H1 (cell line): ENCODE measurements at regions not wholly inside any gene's neighbourhood (a gene's known extent, or its start where the extent isn't known, plus 50 kb on each side); places are given as distances from the start of the nearest gene placed in this dataset.

Source experiments
- CTCF ChIA-PET: fragments of 300-600 bp; sonication (Branson Sonifier 250); formaldehyde crosslinking; loops from one replicate; lab custom pipeline; 2021; ENCODE audit not compliant: partially characterized antibody; lab: Charles Lee
- POLR2A ChIA-PET: fragments of 300-600 bp; sonication (Branson Sonifier 250); formaldehyde crosslinking; loops from one replicate; lab custom pipeline; 2021; ENCODE audit warnings: inconsistent platforms; ENCODE audit not compliant: partially characterized antibody; lab: Charles Lee
- DNase-seq, 2 experiments: peaks; one replicate each; pipeline versions ENCODE4 v3.0.0 to v3.0.0-alpha.2; 2010 to 2022; ENCODE audit warnings: low spot score in 2 of 2, low read depth in 1 of 2, mixed read lengths in 1 of 2
- FAIRE-seq: peaks from 2 replicates; lab custom pipeline; 2011; peaks lifted over from hg19 to GRCh38; lab: Jason Lieb, UNC
- H2AFZ ChIP-seq: 2 replicates; pipeline ENCODE4 v1.8.1; 2012; ENCODE audit warnings: low read length, inconsistent platforms
- H2AK5ac ChIP-seq: 2 replicates; pipeline ENCODE4 v1.6.1; 2013; ENCODE audit warnings: low read depth, low read length
- H2BK120ac ChIP-seq: replicated peaks from 2 replicates; pipeline ENCODE3; 2013; ENCODE audit warnings: low read depth, low read length, inconsistent platforms
- H2BK12ac ChIP-seq: 2 replicates; pipeline ENCODE4 v1.6.1; 2013; ENCODE audit warnings: low read depth, low read length
- H2BK15ac ChIP-seq: 2 replicates; pipeline ENCODE4 v1.6.1; 2013; ENCODE audit warnings: low read length
- H2BK20ac ChIP-seq: 2 replicates; pipeline ENCODE4 v1.6.1; 2013; ENCODE audit warnings: low read length
- H2BK5ac ChIP-seq: 2 replicates; pipeline ENCODE4 v1.6.1; 2013; ENCODE audit warnings: low read depth, low read length
- H3K14ac ChIP-seq: 2 replicates; pipeline ENCODE4 v1.6.1; 2013; ENCODE audit warnings: inconsistent platforms; ENCODE audit not compliant: insufficient read length
- H3K18ac ChIP-seq: 2 replicates; pipeline ENCODE4 v1.6.1; 2013; ENCODE audit warnings: low read length; ENCODE audit errors: extremely low read depth
- H3K23ac ChIP-seq: 2 replicates; pipeline ENCODE4 v1.6.1; 2013; ENCODE audit warnings: inconsistent platforms; ENCODE audit not compliant: insufficient read length
- H3K23me2 ChIP-seq: 2 replicates; pipeline ENCODE4 v1.6.1; 2013; ENCODE audit warnings: low read depth, low read length
- H3K27ac ChIP-seq: 2 replicates; pipeline ENCODE4 v1.6.1; 2011; ENCODE audit warnings: low read depth, low read length, inconsistent platforms
- H3K27me3 ChIP-seq, 4 experiments: replicated peaks in 1 of 4; 1 replicate in 1 of 4; 2 replicates in 3 of 4; pipeline versions ENCODE4 v1.6.1 to v1.8.1; 2011 to 2013; ENCODE audit warnings: low read length in 3 of 4, mild to moderate bottlenecking in 3 of 4, inconsistent platforms in 2 of 4, mixed read lengths in 2 of 4, moderate library complexity in 1 of 4; ENCODE audit not compliant: control insufficient read depth in 3 of 4, insufficient read depth in 3 of 4; ENCODE audit errors: extremely low read depth in 1 of 4
- H3K36me3 ChIP-seq, 4 experiments: 2 replicates each; pipeline versions ENCODE4 v1.6.1 to v1.8.1; 2011 to 2013; ENCODE audit warnings: mild to moderate bottlenecking in 4 of 4, low read length in 3 of 4, moderate library complexity in 2 of 4, control low read depth in 1 of 4, inconsistent platforms in 1 of 4; ENCODE audit not compliant: insufficient read depth in 4 of 4, control insufficient read depth in 2 of 4
- H3K4ac ChIP-seq: replicated peaks from 2 replicates; pipeline ENCODE3; 2013; ENCODE audit warnings: low read length, low read depth, mixed read lengths, inconsistent platforms; ENCODE audit not compliant: insufficient read length
- H3K4me1 ChIP-seq, 4 experiments: replicated peaks in 1 of 4; 1 replicate in 1 of 4; 2 replicates in 3 of 4; pipeline versions ENCODE4 v1.6.1 to v1.8.1; 2011 to 2013; ENCODE audit warnings: low read length in 3 of 4, inconsistent platforms in 2 of 4, mixed read lengths in 1 of 4; ENCODE audit not compliant: insufficient read depth in 4 of 4, control insufficient read depth in 3 of 4
- H3K4me2 ChIP-seq, 2 experiments: 2 replicates each; pipeline versions ENCODE4 v1.6.1 to v1.8.1; 2011 to 2013; ENCODE audit warnings: low read depth in 2 of 2, low read length in 2 of 2, control low read depth in 1 of 2, inconsistent platforms in 1 of 2, mild to moderate bottlenecking in 1 of 2; ENCODE audit not compliant: insufficient read depth in 1 of 2
- H3K4me3 ChIP-seq, 4 experiments: fragments of 200-600, 300-600 bp in 1 of 4; sonication (generic), shearing (Covaris generic), sonication (Bioruptor Twin) in 1 of 4; 2 replicates each; pipeline versions ENCODE4 v1.5.1 to v1.8.1; 2011 to 2016; ENCODE audit warnings: low read length in 4 of 4, low read depth in 3 of 4, control low read depth in 2 of 4, inconsistent platforms in 2 of 4, mild to moderate bottlenecking in 2 of 4, mixed read lengths in 1 of 4, moderate library complexity in 1 of 4; ENCODE audit not compliant: insufficient read depth in 2 of 4; ENCODE audit errors: extremely low read depth in 1 of 4
- H3K56ac ChIP-seq: replicated peaks from 2 replicates; pipeline ENCODE3; 2013; ENCODE audit warnings: low read depth, mild to moderate bottlenecking, mixed read lengths, low read length, inconsistent platforms; ENCODE audit not compliant: insufficient read length
- H3K79me1 ChIP-seq: 2 replicates; pipeline ENCODE4 v1.6.1; 2013; ENCODE audit warnings: low read depth, low read length, control low read depth
- H3K79me2 ChIP-seq, 2 experiments: 2 replicates each; pipeline versions ENCODE4 v1.6.1 to v1.8.1; 2012 to 2013; ENCODE audit warnings: low read length in 2 of 2, mild to moderate bottlenecking in 2 of 2, inconsistent platforms in 1 of 2; ENCODE audit not compliant: insufficient read depth in 2 of 2, control insufficient read depth in 1 of 2
- H3K9ac ChIP-seq, 4 experiments: replicated peaks in 1 of 4; 1 replicate in 1 of 4; 2 replicates in 3 of 4; pipeline versions ENCODE4 v1.6.1 to v1.8.1; 2011 to 2013; ENCODE audit warnings: low read depth in 3 of 4, low read length in 3 of 4, control low read depth in 2 of 4, mild to moderate bottlenecking in 2 of 4, moderate library complexity in 2 of 4, inconsistent platforms in 1 of 4; ENCODE audit errors: extremely low read depth in 1 of 4
- H3K9me3 ChIP-seq, 2 experiments: 2 replicates each; pipeline versions ENCODE4 v1.6.1 to v1.8.1; 2012 to 2013; ENCODE audit warnings: mild to moderate bottlenecking in 2 of 2, moderate library complexity in 2 of 2, control low read depth in 1 of 2, inconsistent platforms in 1 of 2, low read depth in 1 of 2, low read length in 1 of 2, mixed read lengths in 1 of 2; ENCODE audit not compliant: insufficient read depth in 2 of 2
- H4K20me1 ChIP-seq, 2 experiments: replicated peaks in 1 of 2; 2 replicates each; pipeline versions ENCODE3 to v1.8.1; 2011 to 2013; ENCODE audit warnings: inconsistent platforms in 2 of 2, low read length in 2 of 2, mild to moderate bottlenecking in 1 of 2; ENCODE audit not compliant: insufficient read depth in 2 of 2, control insufficient read depth in 1 of 2
- H4K5ac ChIP-seq: 2 replicates; pipeline ENCODE4 v1.6.1; 2013; ENCODE audit warnings: low read length, low read depth, mixed read lengths, inconsistent platforms; ENCODE audit not compliant: insufficient read length
- H4K8ac ChIP-seq: 2 replicates; pipeline ENCODE4 v1.8.0; 2013; ENCODE audit warnings: mild to moderate bottlenecking, moderate library complexity, low read length, inconsistent platforms; ENCODE audit not compliant: insufficient read depth; ENCODE audit errors: extremely low read depth
- H4K91ac ChIP-seq: replicated peaks from 2 replicates; pipeline ENCODE3; 2013; ENCODE audit warnings: low read length, mixed read lengths, inconsistent platforms; ENCODE audit not compliant: insufficient read length
- CBX8 ChIP-seq: fragments of 300-800, 300-1000 bp; sonication (generic); IDR thresholded peaks from 2 replicates; pipeline ENCODE4 v1.7.1; 2016; ENCODE audit warnings: low read depth, low read length, borderline replicate concordance
- HDAC6 ChIP-seq: IDR thresholded peaks from one replicate; pipeline ENCODE4 v1.7.1; 2012; ENCODE audit warnings: low read depth, mild to moderate bottlenecking, inconsistent platforms, low read length, moderate library complexity
- JUND ChIP-seq: IDR thresholded peaks from 2 replicates; pipeline ENCODE4 v1.6.1; 2011; ENCODE audit warnings: mild to moderate bottlenecking, improper control_type of control experiment, low read length
- MAFK ChIP-seq: IDR thresholded peaks from 2 replicates; pipeline ENCODE4 v1.6.1; 2012; ENCODE audit warnings: low read depth, mild to moderate bottlenecking, improper control_type of control experiment, low read length
- SIX5 ChIP-seq: IDR thresholded peaks from 2 replicates; pipeline ENCODE4 v1.6.1; 2011; ENCODE audit warnings: mild to moderate bottlenecking, low read depth, low read length
- WGBS, 2 experiments: shearing (Covaris generic) in 1 of 2; methylation state at CpG; one replicate each; pipeline versions ENCODE4 v1.1.6 to v1.1.7; 2013 to 2015; ENCODE audit warnings: low lambda C conversion rate in 2 of 2, mixed read lengths in 2 of 2, inconsistent platforms in 1 of 2, low coverage in 1 of 2, missing lambda C conversion rate in 1 of 2; ENCODE audit not compliant: insufficient replicate concordance in 2 of 2, insufficient coverage in 1 of 2, insufficient read length in 1 of 2; ENCODE audit errors: extremely low coverage in 1 of 2, missing lambda C conversion rate in 1 of 2; 5-methylcytosine and 5-hydroxymethylcytosine counted together

DNA sequence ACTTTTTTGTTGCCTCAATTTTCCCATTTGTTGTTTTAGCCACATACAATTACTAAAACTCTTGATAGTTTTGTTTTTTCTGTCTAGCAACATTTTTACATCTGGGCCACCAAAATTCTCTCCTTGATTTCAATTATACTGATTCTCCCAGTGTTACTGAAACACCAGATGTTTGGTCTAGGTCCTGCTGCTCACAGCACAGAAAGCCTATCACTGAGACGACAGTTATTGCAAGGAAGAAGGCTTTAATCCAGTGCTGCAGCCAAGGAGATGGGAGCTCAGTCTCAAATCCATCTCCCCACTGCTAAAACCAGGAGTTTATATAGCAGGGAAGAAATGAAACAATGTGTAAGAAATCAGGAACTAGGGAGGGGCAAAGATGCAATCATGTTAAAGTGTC is 837.7 kb upstream of the CNTN5 start:
- no peak overlapping the region for H2AK5ac ChIP-seq
- no peaks in the 10 kb centered on the region for H3K79me1 ChIP-seq
- no peak overlapping the region for H4K5ac ChIP-seq
- no peaks in the 10 kb centered on the region for H3K27me3 ChIP-seq
- no peak overlapping the region for H3K4me2 ChIP-seq
- no peak overlapping the region for H4K8ac ChIP-seq
- H3K27ac ChIP-seq = no peak overlapping the region
- no peak overlapping the region for H3K4ac ChIP-seq
- no peaks in the 10 kb centered on the region for H3K23me2 ChIP-seq
- peaks cover 10% of the 10 kb centered on the region in 2 experiments; a peak in 3 of 4 replicates for H3K9me3 ChIP-seq
- FAIRE-seq = no peak
- H2BK120ac ChIP-seq = no peak overlapping the region
- WGBS, 2 experiments = 88% methylated on average over 1 of the region's 1 CpG; no CpG with 5 or more reads in 1 of the 2 experiments
- no peak overlapping the region for H4K91ac ChIP-seq
- H3K23ac ChIP-seq = no peak overlapping the region
- no peaks in the 10 kb centered on the region for H3K4me1 ChIP-seq
- H2BK5ac ChIP-seq = no peak overlapping the region
- no peak overlapping the region for H2AFZ ChIP-seq
- no peak overlapping the region for H3K56ac ChIP-seq
- no peak overlapping the region for H3K4me3 ChIP-seq
- TF ChIP-seq CBX8 (no peak), SIX5 (no peak), MAFK (no peak), JUND (no peak), HDAC6 (no peak)
- POLR2A ChIA-PET = no interaction called here
- H3K9ac ChIP-seq = no peak overlapping the region
- no peak overlapping the region for H2BK15ac ChIP-seq
- no peak overlapping the region for H2BK20ac ChIP-seq
- CTCF ChIA-PET = no interaction called here
- H3K18ac ChIP-seq = no peak overlapping the region
- H3K36me3 ChIP-seq = no peaks in the 10 kb centered on the region
- no peaks in the 10 kb centered on the region for H3K79me2 ChIP-seq
- H2BK12ac ChIP-seq = no peak overlapping the region
- DNase-seq = no peak
- no peaks in the 10 kb centered on the region for H4K20me1 ChIP-seq
- H3K14ac ChIP-seq = no peak overlapping the region
